22Rv1 (cell line): ENCODE measurements at regions not wholly inside any gene's neighbourhood (a gene's known extent, or its start where the extent isn't known, plus 50 kb on each side); places are given as distances from the start of the nearest gene placed in this dataset.

ENCODE experiments used
- H3K27ac ChIP-seq: fragments of 450-650 bp; 2 replicates; pipeline ENCODE4 v1.5.1; 2017
- ZFX ChIP-seq: fragments of 450-650 bp; IDR thresholded peaks from 2 replicates; pipeline ENCODE4 v1.6.1; 2017; ENCODE audit warnings: antibody characterized with exemption, borderline replicate concordance
- TF ChIP-seq, protein P1 (sequence below): fragments of 450-650 bp; IDR thresholded peaks from 2 replicates; pipeline ENCODE4 v1.5.1; 2017; ENCODE audit warnings: mild to moderate bottlenecking

DNA sequence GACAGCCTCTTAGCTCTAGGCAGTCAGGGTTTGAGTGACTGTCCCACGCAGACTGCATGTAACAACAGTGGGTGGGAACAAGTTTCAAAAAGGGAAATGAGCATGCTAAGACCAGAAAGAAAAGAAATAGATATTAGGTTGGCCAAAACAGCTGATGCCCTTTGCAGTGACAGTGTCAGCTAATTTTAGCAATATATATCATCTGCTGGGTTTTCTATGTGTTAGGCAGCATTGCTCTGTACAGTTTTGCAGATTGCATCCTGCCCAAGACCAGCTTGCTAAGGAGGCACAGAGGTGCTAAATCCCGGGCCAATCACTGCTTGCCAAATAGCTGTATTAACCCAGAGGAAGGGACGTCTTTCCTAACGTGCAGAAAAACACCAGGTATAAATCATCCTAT, 541.9 kb upstream of the TBX3 start:
- no peak for TF ChIP-seq ZFX
- TF ChIP-seq, protein P1, sequence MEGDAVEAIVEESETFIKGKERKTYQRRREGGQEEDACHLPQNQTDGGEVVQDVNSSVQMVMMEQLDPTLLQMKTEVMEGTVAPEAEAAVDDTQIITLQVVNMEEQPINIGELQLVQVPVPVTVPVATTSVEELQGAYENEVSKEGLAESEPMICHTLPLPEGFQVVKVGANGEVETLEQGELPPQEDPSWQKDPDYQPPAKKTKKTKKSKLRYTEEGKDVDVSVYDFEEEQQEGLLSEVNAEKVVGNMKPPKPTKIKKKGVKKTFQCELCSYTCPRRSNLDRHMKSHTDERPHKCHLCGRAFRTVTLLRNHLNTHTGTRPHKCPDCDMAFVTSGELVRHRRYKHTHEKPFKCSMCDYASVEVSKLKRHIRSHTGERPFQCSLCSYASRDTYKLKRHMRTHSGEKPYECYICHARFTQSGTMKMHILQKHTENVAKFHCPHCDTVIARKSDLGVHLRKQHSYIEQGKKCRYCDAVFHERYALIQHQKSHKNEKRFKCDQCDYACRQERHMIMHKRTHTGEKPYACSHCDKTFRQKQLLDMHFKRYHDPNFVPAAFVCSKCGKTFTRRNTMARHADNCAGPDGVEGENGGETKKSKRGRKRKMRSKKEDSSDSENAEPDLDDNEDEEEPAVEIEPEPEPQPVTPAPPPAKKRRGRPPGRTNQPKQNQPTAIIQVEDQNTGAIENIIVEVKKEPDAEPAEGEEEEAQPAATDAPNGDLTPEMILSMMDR, result no peak
- no peak overlapping the region for H3K27ac ChIP-seq

DNA sequence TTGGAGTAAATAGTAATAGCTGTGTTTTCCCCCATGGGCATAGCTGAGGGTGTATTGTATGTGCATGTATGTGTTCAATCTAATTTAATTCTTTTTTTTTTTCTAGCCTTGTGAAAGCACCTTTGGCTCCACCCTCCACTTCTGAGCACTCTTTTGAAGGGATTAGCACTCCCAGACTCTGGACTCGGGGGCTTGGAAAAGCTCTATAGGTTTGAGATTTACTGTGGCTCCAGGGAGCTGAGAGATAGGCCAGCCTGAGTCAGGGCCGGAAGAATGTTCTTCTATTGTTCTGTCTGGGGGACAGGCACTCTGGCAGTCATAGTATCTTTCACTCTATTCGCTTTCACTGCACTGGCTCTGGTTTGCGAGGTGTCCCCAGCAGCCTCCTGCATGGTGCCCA, 540.0 kb upstream of the TBX3 start:
- H3K27ac ChIP-seq, result no peak overlapping the region

DNA sequence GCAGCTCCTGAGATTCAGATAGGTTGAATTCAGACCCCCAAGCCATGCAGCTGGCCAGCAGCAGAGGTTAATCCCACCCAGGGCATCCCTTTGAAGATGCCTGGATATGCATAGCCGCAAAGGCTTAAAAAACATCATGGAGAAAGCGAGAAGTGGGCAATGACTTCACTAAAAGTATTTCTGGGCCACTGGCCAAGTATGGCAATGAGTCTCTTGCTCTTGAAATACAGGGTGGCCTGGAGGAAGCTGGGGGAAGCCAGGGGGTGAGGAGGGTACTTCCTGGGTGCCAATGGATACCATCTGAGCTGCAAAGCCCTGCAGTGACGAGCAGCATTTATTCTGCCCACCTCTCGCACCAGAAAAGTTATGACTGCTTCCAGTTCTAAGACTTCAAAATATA, 539.3 kb upstream of the TBX3 start:
- no peak for TF ChIP-seq ZFX
- TF ChIP-seq, protein P1, result no peak
- H3K27ac ChIP-seq, result no peak overlapping the region

More for the DNA sequence above, 540.0 kb upstream of the TBX3 start:
- TF ChIP-seq, protein P1, result no peak
- TF ChIP-seq ZFX, result no peak

DNA sequence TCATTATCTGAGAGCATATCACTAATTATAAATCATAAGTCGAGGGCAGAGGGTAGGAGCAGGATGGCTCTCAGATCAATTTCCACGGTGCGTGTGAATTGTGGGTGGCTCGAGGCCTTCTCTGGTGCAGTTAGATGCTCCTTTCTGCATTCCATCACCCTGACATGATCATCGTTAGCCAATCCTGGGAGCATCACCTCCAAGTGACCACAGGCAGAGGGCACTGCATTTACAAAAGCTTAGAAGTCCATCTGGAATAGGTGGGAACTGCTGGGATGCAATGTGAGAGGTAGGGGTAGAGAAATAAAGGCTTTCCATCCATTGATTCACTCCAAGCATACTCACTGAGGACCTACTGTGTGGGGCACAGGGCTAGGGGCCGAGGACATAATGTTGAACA, 538.2 kb upstream of the TBX3 start:
- TF ChIP-seq ZFX, result no peak
- TF ChIP-seq, protein P1, result no peak
- no peak overlapping the region for H3K27ac ChIP-seq

DNA sequence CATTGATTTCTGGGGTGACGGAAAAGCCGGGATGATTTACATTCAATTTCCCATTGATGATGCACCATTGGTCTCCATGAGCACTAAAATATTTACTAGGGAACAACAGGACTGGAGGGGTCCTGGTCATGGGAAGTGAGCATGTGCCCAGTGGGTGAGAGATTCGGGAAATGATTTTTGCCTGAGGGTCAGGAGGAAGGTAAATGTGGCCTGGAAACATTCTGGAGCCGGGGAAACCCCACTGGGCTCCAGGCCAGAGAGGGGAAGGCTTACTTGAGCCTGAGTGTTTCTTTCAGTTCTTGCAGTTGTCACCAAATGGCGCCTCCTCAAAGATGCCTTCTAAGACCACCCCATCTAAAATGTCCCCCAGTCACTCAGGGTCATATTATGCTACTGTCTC, 532.3 kb upstream of the TBX3 start:
- no peak overlapping the region for H3K27ac ChIP-seq
- TF ChIP-seq, protein P1, result no peak
- TF ChIP-seq ZFX, result no peak

DNA sequence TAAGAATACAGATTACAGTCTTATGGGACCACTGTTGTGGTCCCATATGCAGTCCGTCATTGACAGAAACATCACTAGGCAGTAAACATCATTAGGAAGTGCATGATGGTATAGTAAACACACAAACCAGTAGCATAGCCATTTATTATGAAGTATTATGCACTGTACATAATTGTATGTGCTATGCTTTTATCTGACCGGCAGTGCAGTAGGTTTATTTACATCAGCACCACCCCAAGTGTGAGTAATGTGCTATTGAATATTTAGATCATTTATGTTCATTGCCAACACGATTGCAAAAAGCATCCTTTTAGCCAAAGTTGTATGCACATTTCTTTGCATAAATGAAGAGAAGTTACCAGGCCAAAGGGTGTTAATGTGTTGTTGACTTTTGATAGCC, 531.6 kb upstream of the TBX3 start:
- TF ChIP-seq ZFX, result no peak
- TF ChIP-seq, protein P1, result no peak
- H3K27ac ChIP-seq, result no peak overlapping the region

DNA sequence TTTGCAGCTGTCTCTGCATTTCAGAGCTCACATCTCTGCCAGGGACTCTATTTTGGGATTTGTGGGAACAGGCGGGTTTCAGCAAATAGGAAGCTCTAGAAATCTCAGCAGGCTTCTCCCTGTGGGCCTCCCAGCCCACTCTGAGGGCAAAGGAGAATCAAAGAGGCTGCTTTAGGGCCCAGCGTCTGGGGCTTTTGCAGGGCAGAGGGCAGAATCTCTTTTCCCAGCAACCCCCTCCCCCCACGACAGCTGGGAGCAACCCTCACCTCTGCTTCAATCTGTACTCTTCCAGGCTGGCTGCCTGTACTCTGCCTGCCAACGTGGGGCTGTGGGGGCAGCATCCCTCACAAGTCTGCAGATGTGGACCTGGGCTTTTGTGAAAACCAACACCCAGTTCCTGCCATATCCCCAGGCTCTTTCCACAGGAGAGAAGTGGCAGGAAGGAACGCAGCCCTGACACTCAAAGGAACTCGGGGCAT, 529.6 kb upstream of the TBX3 start:
- TF ChIP-seq ZFX, result no peak
- TF ChIP-seq, protein P1, result no peak
- no peak overlapping the region for H3K27ac ChIP-seq
